ENCODE measurements at regions not wholly inside any gene's neighbourhood (a gene's known extent, or its start where the extent isn't known, plus 50 kb on each side); places are given as distances from the start of the nearest gene placed in this dataset.

- no peak overlapping the region for H3K27ac ChIP-seq (ENCODE audit: low read depth, low read length, severe bottlenecking)
- WGBS, 2 experiments (ENCODE audit: insufficient coverage in 2 of 2): 94 to 98% methylated on average over 3 to 6 of the region's 6 CpGs
Observed at GRCh38 chr3:170752571-170753155, 117.3 kb downstream of the RPL22L1 start.

DNA sequence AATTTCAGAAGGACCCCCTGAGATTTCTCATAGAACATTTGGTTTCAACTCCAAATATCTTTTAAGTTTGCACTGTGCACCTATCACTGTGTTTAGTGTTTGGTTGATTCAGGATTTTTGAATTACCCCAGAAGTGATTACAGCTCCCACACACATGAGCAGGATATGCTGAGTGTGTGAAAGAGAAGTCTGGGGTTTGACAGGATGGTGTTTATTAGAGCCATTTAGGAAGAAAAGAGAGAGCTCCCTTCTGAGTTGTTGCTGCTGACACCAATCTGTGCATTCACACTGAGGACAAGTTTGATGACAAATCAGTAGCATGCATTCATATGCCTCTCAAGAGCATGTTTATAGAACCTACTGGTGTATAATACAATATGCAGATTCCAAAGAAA lies 118.1 kb downstream of the RPL22L1 start:
- H3K4me1 ChIP-seq (ENCODE audit: control insufficient read depth, insufficient read depth, low read length, poor library complexity, severe bottlenecking): peaks cover 21% of the 10 kb centered on the region
- H3K36me3 ChIP-seq (ENCODE audit: control insufficient read depth, insufficient read depth, low read length): no peaks in the 10 kb centered on the region
- H3K27ac ChIP-seq (ENCODE audit: low read depth, low read length, severe bottlenecking): peak overlapping the region; percentile 64
- no peak overlapping the region for H3K4me3 ChIP-seq (ENCODE audit: extremely low read depth, insufficient read depth, low read length, poor library complexity, severe bottlenecking)
- H3K9me3 ChIP-seq (ENCODE audit: control insufficient read depth, low read length): no peaks in the 10 kb centered on the region

More at GRCh38 chr3:170752571-170753155, 117.3 kb downstream of the RPL22L1 start:
- Histone ChIP-seq H3K4me3 (ENCODE audit: extremely low read depth, insufficient read depth, low read length, poor library complexity, severe bottlenecking) (no peak overlapping the region), H3K36me3 (ENCODE audit: control insufficient read depth, insufficient read depth, low read length) (no peaks in the 10 kb centered on the region), H3K9me3 (ENCODE audit: control insufficient read depth, low read length) (no peaks in the 10 kb centered on the region), H3K4me1 (ENCODE audit: control insufficient read depth, insufficient read depth, low read length, poor library complexity, severe bottlenecking) (peaks cover 19% of the 10 kb centered on the region)

DNA sequence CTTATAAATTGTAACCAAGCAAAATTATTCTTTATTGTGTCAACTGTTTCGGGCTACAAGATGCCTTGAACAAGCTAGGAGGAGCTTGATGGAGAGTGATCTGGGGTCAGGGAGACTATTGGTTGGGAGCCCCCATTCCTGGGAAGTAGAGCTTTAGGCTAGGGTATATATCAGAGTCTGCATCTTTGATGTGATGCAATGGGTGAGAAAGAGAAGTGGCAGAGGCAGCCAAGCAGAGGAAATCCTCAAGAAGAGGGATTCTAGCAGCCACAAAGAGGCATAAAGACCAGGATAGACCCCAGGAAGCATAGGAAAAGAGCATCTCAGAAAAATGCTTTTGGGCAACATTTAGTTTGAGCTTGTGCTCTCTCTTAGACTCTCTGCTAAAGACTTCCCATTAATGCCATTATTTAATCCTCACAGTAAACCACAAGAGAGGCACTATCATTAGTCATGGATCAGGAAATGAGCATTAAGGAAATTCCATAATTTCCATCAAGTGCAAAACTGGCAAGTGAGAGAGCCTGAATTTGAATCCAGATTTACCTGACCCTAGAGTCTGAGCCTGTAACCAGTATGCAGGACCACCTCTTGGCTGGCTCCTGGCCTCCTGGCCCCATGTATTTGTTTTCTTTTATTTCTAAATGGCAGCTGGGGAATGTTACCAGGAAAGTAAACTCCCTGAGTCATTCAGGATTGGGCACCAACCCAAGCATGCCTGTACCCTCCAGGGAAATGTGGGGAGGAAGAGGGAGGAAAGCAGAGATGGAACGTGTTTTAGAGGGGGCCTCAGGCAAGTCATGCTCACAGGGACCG lies 118.7 kb downstream of the RPL22L1 start:
- 83 to 100% methylated on average over 2 of the region's 3 CpGs for WGBS, 2 experiments (ENCODE audit: insufficient coverage in 2 of 2)
- peaks cover 26% of the 10 kb centered on the region for H3K4me1 ChIP-seq (ENCODE audit: control insufficient read depth, insufficient read depth, low read length, poor library complexity, severe bottlenecking)
- no peak overlapping the region for H3K4me3 ChIP-seq (ENCODE audit: extremely low read depth, insufficient read depth, low read length, poor library complexity, severe bottlenecking)
- no peaks in the 10 kb centered on the region for H3K36me3 ChIP-seq (ENCODE audit: control insufficient read depth, insufficient read depth, low read length)
- no peaks in the 10 kb centered on the region for H3K9me3 ChIP-seq (ENCODE audit: control insufficient read depth, low read length)
- peak overlapping the region; percentile 64 for H3K27ac ChIP-seq (ENCODE audit: low read depth, low read length, severe bottlenecking)

DNA sequence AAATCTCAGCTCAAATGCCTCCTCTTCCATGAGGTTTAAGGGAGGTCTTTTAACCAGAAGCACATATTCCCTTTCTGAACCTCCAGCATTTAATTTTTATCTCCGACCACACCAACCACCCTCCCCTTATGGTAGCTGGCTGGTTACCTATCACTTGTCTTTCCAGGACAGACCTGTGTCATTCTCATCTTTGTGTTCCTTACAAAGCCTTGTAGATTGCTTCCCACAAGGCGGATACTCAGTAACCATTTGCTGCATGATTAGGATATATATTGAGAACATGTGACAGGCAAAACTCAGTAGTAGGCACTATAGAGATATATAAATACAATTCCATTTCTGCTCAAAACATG lies 119.5 kb downstream of the RPL22L1 start:
- H3K4me3 ChIP-seq (ENCODE audit: extremely low read depth, insufficient read depth, low read length, poor library complexity, severe bottlenecking): no peak overlapping the region
- H3K9me3 ChIP-seq (ENCODE audit: control insufficient read depth, low read length): no peaks in the 10 kb centered on the region
- 86 to 100% methylated on average over 1 to 2 of the region's 2 CpGs for WGBS, 2 experiments (ENCODE audit: insufficient coverage in 2 of 2)
- peaks cover 33% of the 10 kb centered on the region for H3K4me1 ChIP-seq (ENCODE audit: control insufficient read depth, insufficient read depth, low read length, poor library complexity, severe bottlenecking)
- no peaks in the 10 kb centered on the region for H3K36me3 ChIP-seq (ENCODE audit: control insufficient read depth, insufficient read depth, low read length)
- no peak overlapping the region for H3K27ac ChIP-seq (ENCODE audit: low read depth, low read length, severe bottlenecking)

DNA sequence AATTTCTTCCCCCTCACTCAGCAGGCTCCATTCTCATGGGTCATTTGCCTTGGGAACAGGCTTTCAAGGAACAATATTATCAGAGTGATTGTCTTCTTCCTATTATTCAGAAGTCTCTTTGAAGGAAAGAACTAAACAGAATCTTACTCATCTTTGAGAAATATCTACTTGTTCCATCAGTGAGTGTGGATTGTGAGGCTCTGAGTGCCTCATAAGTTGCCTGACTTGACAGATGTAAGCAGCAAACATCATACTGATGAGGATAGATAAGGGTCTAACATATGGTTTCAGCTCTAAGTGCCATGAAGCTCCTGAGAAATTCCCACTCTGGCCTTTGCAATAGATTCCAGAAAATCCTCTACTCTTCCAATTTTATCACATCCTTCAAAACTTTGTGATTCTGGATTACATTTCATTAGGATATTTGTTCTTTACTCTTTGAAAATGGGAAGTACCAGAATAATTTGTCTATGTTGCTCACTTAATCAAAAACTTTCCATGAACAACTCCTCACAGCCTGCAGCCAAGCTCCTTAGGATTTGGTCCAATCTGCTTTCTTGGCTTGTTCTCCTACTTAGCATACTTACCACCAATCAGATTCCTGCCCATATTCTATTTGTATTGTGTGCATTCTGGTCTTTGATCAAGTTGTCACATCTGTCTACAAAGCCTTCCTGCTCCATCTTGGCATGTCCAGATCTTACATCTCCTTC lies 120.1 kb downstream of the RPL22L1 start:
- Histone ChIP-seq H3K4me1 (ENCODE audit: control insufficient read depth, insufficient read depth, low read length, poor library complexity, severe bottlenecking) (peaks cover 36% of the 10 kb centered on the region), H3K4me3 (ENCODE audit: extremely low read depth, insufficient read depth, low read length, poor library complexity, severe bottlenecking) (no peak overlapping the region), H3K36me3 (ENCODE audit: control insufficient read depth, insufficient read depth, low read length) (no peaks in the 10 kb centered on the region), H3K27ac (ENCODE audit: low read depth, low read length, severe bottlenecking) (no peak overlapping the region), H3K9me3 (ENCODE audit: control insufficient read depth, low read length) (no peaks in the 10 kb centered on the region)

DNA sequence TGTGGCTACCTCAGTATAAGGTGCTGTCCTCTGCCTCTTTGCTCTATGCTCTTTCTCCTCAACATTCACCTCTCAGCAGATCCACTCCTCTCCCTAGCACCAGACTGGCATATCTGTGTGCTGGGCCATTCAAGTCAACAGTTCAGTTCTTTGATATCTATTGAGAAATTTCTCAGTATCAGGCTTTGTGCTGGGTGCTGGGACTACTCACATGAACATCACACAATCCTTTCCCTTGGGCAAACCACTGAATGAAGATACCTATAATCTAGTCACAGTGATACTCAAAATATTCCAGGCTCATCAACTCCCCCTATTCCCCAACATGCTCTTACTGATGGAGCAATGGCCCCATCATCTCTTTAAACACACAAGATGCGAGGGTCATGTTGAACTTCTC lies 120.8 kb downstream of the RPL22L1 start:
- 80 to 83% methylated on average over 1 of the region's 1 CpG for WGBS, 2 experiments (ENCODE audit: insufficient coverage in 2 of 2)
- Histone ChIP-seq H3K9me3 (ENCODE audit: control insufficient read depth, low read length) (no peaks in the 10 kb centered on the region), H3K27ac (ENCODE audit: low read depth, low read length, severe bottlenecking) (no peak overlapping the region), H3K4me1 (ENCODE audit: control insufficient read depth, insufficient read depth, low read length, poor library complexity, severe bottlenecking) (peaks cover 36% of the 10 kb centered on the region), H3K4me3 (ENCODE audit: extremely low read depth, insufficient read depth, low read length, poor library complexity, severe bottlenecking) (no peak overlapping the region), H3K36me3 (ENCODE audit: control insufficient read depth, insufficient read depth, low read length) (no peaks in the 10 kb centered on the region)

DNA sequence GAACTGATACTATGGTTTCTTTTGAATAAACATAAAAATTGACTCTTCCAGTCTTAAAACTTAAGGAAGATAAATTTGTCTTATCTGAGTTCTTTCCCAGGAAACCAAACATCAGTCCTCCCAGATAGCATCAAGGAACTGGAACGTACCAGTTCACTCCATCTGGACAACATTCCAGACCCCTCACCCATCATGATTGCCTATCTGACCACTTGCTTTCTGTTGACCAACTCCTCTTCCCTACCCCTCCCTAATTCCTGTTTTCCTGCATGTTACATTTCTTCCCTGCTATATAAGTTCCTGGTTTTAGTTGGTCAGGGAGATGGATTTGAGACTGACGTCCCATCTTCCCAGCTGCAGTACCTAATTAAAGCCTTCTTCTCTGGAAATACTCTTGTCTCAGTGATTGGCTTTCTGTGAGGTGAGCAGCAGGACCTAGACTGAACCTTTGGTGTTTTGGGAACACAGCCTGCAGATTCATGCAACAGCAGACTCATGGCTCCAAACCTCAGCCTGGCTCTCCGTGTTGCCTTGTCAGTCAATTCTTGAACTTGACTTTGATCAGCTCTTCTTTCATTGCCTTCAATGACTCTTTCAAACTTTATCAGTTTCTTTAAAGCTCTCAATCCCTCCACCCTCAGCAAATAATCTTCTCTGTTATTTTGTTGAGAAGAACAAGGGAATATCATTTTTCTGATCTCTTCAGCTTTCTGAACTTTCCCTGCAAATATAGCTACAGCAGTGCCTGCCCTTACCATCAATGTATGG lies 123.6 kb downstream of the RPL22L1 start:
- Histone ChIP-seq H3K4me3 (ENCODE audit: extremely low read depth, insufficient read depth, low read length, poor library complexity, severe bottlenecking) (no peak overlapping the region), H3K9me3 (ENCODE audit: control insufficient read depth, low read length) (no peaks in the 10 kb centered on the region), H3K27ac (ENCODE audit: low read depth, low read length, severe bottlenecking) (peak overlapping the region; percentile 74), H3K36me3 (ENCODE audit: control insufficient read depth, insufficient read depth, low read length) (no peaks in the 10 kb centered on the region), H3K4me1 (ENCODE audit: control insufficient read depth, insufficient read depth, low read length, poor library complexity, severe bottlenecking) (peaks cover 31% of the 10 kb centered on the region)
- 90 to 95% methylated on average over 2 of the region's 3 CpGs for WGBS, 2 experiments (ENCODE audit: insufficient coverage in 2 of 2)

- Histone ChIP-seq H3K27ac (ENCODE audit: low read depth, low read length, severe bottlenecking) (peak overlapping the region; percentile 74), H3K4me3 (ENCODE audit: extremely low read depth, insufficient read depth, low read length, poor library complexity, severe bottlenecking) (no peak overlapping the region), H3K36me3 (ENCODE audit: control insufficient read depth, insufficient read depth, low read length) (no peaks in the 10 kb centered on the region), H3K4me1 (ENCODE audit: control insufficient read depth, insufficient read depth, low read length, poor library complexity, severe bottlenecking) (peaks cover 33% of the 10 kb centered on the region), H3K9me3 (ENCODE audit: control insufficient read depth, low read length) (no peaks in the 10 kb centered on the region)
Observed at GRCh38 chr3:170745211-170745718, 124.7 kb downstream of the RPL22L1 start.

- Histone ChIP-seq H3K27ac (ENCODE audit: low read depth, low read length, severe bottlenecking) (no peak overlapping the region), H3K4me1 (ENCODE audit: control insufficient read depth, insufficient read depth, low read length, poor library complexity, severe bottlenecking) (peaks cover 31% of the 10 kb centered on the region)
- 86% methylated on average over 1 of the region's 2 CpGs; no CpG with 5 or more reads in 1 of the 2 experiments for WGBS, 2 experiments (ENCODE audit: insufficient coverage in 2 of 2)
Observed at GRCh38 chr3:170741756-170742529, 128.1 kb downstream of the RPL22L1 start.

More at GRCh38 chr3:170741756-170742529, 128.1 kb downstream of the RPL22L1 start:
- H3K36me3 ChIP-seq (ENCODE audit: control insufficient read depth, insufficient read depth, low read length): no peaks in the 10 kb centered on the region
- H3K4me3 ChIP-seq (ENCODE audit: extremely low read depth, insufficient read depth, low read length, poor library complexity, severe bottlenecking): no peak overlapping the region
- no peaks in the 10 kb centered on the region for H3K9me3 ChIP-seq (ENCODE audit: control insufficient read depth, low read length)
